Skeletal muscle tissue (tissue), 3 donors: ENCODE measurements at regions not wholly inside any gene's neighbourhood (a gene's known extent, or its start where the extent isn't known, plus 50 kb on each side); places are given as distances from the start of the nearest gene placed in this dataset.

Source experiments
- H3K27ac ChIP-seq: one replicate; pipeline ENCODE4 v1.7.0; 2013; ENCODE audit warnings: mild to moderate bottlenecking, low read depth, low read length, inconsistent platforms
- H3K27me3 ChIP-seq, 3 donors: one replicate each; pipeline ENCODE4 v1.7.0; 2013; ENCODE audit warnings: low read length in 3 of 3; ENCODE audit not compliant: control insufficient read depth in 3 of 3, insufficient read depth in 3 of 3
- H3K36me3 ChIP-seq, 3 donors: one replicate each; pipeline ENCODE4 v1.7.0; 2013; ENCODE audit warnings: low read length in 3 of 3; ENCODE audit not compliant: control insufficient read depth in 3 of 3, insufficient read depth in 3 of 3
- H3K4me1 ChIP-seq, 3 donors: one replicate each; pipeline ENCODE4 v1.7.0; 2013; ENCODE audit warnings: low read length in 3 of 3, mild to moderate bottlenecking in 3 of 3; ENCODE audit not compliant: control insufficient read depth in 3 of 3, insufficient read depth in 3 of 3
- H3K4me3 ChIP-seq, 3 donors: one replicate each; pipeline ENCODE4 v1.7.0; 2013; ENCODE audit warnings: low read length in 3 of 3
- H3K9ac ChIP-seq, 3 donors: one replicate each; pipeline ENCODE4 v1.7.0; 2013; ENCODE audit warnings: low read length in 3 of 3, mild to moderate bottlenecking in 3 of 3, moderate library complexity in 2 of 3, low read depth in 1 of 3
- H3K9me3 ChIP-seq, 3 donors: one replicate each; pipeline ENCODE4 v1.7.0; 2013; ENCODE audit warnings: low read length in 3 of 3; ENCODE audit not compliant: control insufficient read depth in 3 of 3
- donor health status: Osteomylitis.

GRCh38 chr14:51491036-51491545 lies 160.6 kb upstream of the FRMD6 start:
- no peaks in the 10 kb centered on the region for H3K36me3 ChIP-seq
- H3K9me3 ChIP-seq, result peaks cover 0 to 2% (median 0%) of the 10 kb centered on the region in 3 donors
- peaks cover 0 to 4% (median 0%) of the 10 kb centered on the region in 3 donors for H3K4me1 ChIP-seq
- H3K27ac ChIP-seq, result no peak overlapping the region
- H3K9ac ChIP-seq, result no peak overlapping the region
- H3K27me3 ChIP-seq, result no peaks in the 10 kb centered on the region
- no peak overlapping the region for H3K4me3 ChIP-seq

GRCh38 chr14:51491776-51492175 lies 159.9 kb upstream of the FRMD6 start:
- Histone ChIP-seq H3K4me1 (peaks cover 0 to 4% (median 0%) of the 10 kb centered on the region in 3 donors), H3K27ac (no peak overlapping the region), H3K27me3 (no peaks in the 10 kb centered on the region), H3K36me3 (no peaks in the 10 kb centered on the region), H3K4me3 (no peak overlapping the region), H3K9ac (no peak overlapping the region), H3K9me3 (peaks cover 0 to 2% (median 0%) of the 10 kb centered on the region in 3 donors)

- H3K27ac ChIP-seq, result no peak overlapping the region
- H3K4me3 ChIP-seq, result no peak overlapping the region
- H3K4me1 ChIP-seq, result peaks cover 0 to 4% (median 0%) of the 10 kb centered on the region in 3 donors
- no peaks in the 10 kb centered on the region for H3K36me3 ChIP-seq
- H3K27me3 ChIP-seq, result no peaks in the 10 kb centered on the region
- H3K9ac ChIP-seq, result no peak overlapping the region
- H3K9me3 ChIP-seq, result peaks cover 0 to 2% (median 0%) of the 10 kb centered on the region in 3 donors
Observed at GRCh38 chr14:51495319-51495718, 156.4 kb upstream of the FRMD6 start.

- Histone ChIP-seq H3K4me3 (no peak overlapping the region), H3K27ac (no peak overlapping the region), H3K9ac (no peak overlapping the region), H3K27me3 (no peaks in the 10 kb centered on the region), H3K36me3 (no peaks in the 10 kb centered on the region), H3K9me3 (peaks cover 0 to 2% (median 0%) of the 10 kb centered on the region in 3 donors), H3K4me1 (no peaks in the 10 kb centered on the region)
Observed at GRCh38 chr14:51498411-51499227, 153.1 kb upstream of the FRMD6 start.

- Histone ChIP-seq H3K36me3 (no peaks in the 10 kb centered on the region), H3K4me3 (no peak overlapping the region), H3K27ac (no peak overlapping the region), H3K27me3 (no peaks in the 10 kb centered on the region), H3K4me1 (peaks cover 0 to 2% (median 0%) of the 10 kb centered on the region in 3 donors), H3K9ac (no peak overlapping the region), H3K9me3 (peaks cover 0 to 2% (median 0%) of the 10 kb centered on the region in 3 donors)
Observed at GRCh38 chr14:51500776-51501175, 150.9 kb upstream of the FRMD6 start.

GRCh38 chr14:51501746-51502145 lies 150.0 kb upstream of the FRMD6 start:
- Histone ChIP-seq H3K27ac (no peak overlapping the region), H3K4me1 (peaks cover 0 to 2% (median 0%) of the 10 kb centered on the region in 3 donors), H3K27me3 (no peaks in the 10 kb centered on the region), H3K4me3 (no peak overlapping the region), H3K36me3 (no peaks in the 10 kb centered on the region), H3K9ac (no peak overlapping the region), H3K9me3 (no peaks in the 10 kb centered on the region)

GRCh38 chr14:51504669-51505068 lies 147.0 kb upstream of the FRMD6 start:
- Histone ChIP-seq H3K4me3 (no peak overlapping the region), H3K27ac (no peak overlapping the region), H3K4me1 (peaks cover 6 to 14% (median 13%) of the 10 kb centered on the region in 3 donors), H3K9me3 (no peaks in the 10 kb centered on the region), H3K9ac (no peak overlapping the region), H3K36me3 (no peaks in the 10 kb centered on the region), H3K27me3 (no peaks in the 10 kb centered on the region)

- no peak overlapping the region for H3K4me3 ChIP-seq
- H3K27ac ChIP-seq, result peak overlapping the region; percentile 6
- H3K9ac ChIP-seq, result no peak overlapping the region
- H3K9me3 ChIP-seq, result no peaks in the 10 kb centered on the region
- no peaks in the 10 kb centered on the region for H3K36me3 ChIP-seq
- H3K27me3 ChIP-seq, result no peaks in the 10 kb centered on the region
- peaks cover 6 to 14% (median 13%) of the 10 kb centered on the region in 3 donors for H3K4me1 ChIP-seq
Observed at GRCh38 chr14:51507511-51507905, 144.2 kb upstream of the FRMD6 start.

GRCh38 chr14:51507906-51508511 lies 143.7 kb upstream of the FRMD6 start:
- H3K9ac ChIP-seq, result no peak overlapping the region
- peaks cover 6 to 14% (median 13%) of the 10 kb centered on the region in 3 donors for H3K4me1 ChIP-seq

GRCh38 chr14:51511265-51511664 lies 140.4 kb upstream of the FRMD6 start:
- no peaks in the 10 kb centered on the region for H3K36me3 ChIP-seq
- H3K4me3 ChIP-seq, result no peak overlapping the region
- H3K9me3 ChIP-seq, result no peaks in the 10 kb centered on the region
- no peak overlapping the region for H3K9ac ChIP-seq
- H3K27ac ChIP-seq, result no peak overlapping the region
- H3K4me1 ChIP-seq, result peaks cover 6 to 13% (median 13%) of the 10 kb centered on the region in 3 donors
- H3K27me3 ChIP-seq, result no peaks in the 10 kb centered on the region

More at GRCh38 chr14:51507906-51508511, 143.7 kb upstream of the FRMD6 start:
- no peaks in the 10 kb centered on the region for H3K27me3 ChIP-seq
- H3K36me3 ChIP-seq, result no peaks in the 10 kb centered on the region
- peak overlapping the region; percentile 6 for H3K27ac ChIP-seq
- H3K9me3 ChIP-seq, result no peaks in the 10 kb centered on the region
- no peak overlapping the region for H3K4me3 ChIP-seq
